ENCODE measurements at regions not wholly inside any gene's neighbourhood (a gene's known extent, or its start where the extent isn't known, plus 50 kb on each side); places are given as distances from the start of the nearest gene placed in this dataset.
"Not testable (repeated sequence)": the region's sequence is repeated elsewhere in the genome, so short reads cannot be mapped to it uniquely, and the experiment has no call there.

DNA sequence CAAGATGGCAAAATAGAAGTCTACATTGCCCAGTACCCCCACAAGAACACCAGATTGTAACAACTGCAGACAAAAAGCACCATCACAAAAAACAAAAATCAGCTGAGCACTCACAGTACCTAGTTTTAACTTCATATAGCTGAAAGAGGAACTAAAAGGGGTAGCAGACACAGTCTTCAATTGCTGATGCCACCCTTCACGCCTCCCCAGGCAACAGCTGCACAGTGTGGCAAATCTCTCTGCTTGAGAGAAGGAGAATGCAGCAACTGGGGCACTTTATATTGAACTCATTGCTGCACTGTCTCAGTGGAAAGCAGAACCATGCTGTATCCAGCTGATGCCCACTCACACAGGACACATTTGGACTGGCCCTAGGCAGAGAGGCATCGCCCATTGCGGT lies 2714.5 kb upstream of the PCDH20 start:
- no peak overlapping the region for H3K4me3 ChIP-seq (ENCODE audit: low read depth, low read length)
- TF ChIP-seq, protein P1, sequence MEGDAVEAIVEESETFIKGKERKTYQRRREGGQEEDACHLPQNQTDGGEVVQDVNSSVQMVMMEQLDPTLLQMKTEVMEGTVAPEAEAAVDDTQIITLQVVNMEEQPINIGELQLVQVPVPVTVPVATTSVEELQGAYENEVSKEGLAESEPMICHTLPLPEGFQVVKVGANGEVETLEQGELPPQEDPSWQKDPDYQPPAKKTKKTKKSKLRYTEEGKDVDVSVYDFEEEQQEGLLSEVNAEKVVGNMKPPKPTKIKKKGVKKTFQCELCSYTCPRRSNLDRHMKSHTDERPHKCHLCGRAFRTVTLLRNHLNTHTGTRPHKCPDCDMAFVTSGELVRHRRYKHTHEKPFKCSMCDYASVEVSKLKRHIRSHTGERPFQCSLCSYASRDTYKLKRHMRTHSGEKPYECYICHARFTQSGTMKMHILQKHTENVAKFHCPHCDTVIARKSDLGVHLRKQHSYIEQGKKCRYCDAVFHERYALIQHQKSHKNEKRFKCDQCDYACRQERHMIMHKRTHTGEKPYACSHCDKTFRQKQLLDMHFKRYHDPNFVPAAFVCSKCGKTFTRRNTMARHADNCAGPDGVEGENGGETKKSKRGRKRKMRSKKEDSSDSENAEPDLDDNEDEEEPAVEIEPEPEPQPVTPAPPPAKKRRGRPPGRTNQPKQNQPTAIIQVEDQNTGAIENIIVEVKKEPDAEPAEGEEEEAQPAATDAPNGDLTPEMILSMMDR (IDR thresholded peaks at IDR 0.05; ENCODE audit: borderline replicate concordance, insufficient read depth, low read depth, low read length), result no peak

DNA sequence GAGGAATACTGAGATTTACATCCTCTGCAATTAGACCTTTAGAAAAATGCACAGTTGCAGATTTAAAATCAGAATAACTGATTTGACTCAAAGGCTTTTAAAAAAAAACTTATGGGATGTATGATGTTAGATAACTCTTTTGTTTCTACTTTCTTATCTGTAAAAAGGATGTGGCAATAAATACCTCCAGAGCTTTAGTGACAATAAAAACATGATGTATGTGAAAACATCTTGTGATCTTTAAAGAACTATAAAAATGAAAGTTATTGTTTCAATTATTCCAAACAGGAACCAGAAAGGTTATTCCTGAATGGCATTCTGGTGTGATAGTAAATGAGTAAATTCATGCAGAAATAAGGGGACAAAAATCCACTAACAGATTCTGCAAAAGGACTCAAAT lies 2712.2 kb upstream of the PCDH20 start:
- H3K4me3 ChIP-seq (ENCODE audit: low read depth, low read length), result no peak overlapping the region
- TF ChIP-seq, protein P1 (IDR thresholded peaks at IDR 0.05; ENCODE audit: borderline replicate concordance, insufficient read depth, low read depth, low read length), result no peak

DNA sequence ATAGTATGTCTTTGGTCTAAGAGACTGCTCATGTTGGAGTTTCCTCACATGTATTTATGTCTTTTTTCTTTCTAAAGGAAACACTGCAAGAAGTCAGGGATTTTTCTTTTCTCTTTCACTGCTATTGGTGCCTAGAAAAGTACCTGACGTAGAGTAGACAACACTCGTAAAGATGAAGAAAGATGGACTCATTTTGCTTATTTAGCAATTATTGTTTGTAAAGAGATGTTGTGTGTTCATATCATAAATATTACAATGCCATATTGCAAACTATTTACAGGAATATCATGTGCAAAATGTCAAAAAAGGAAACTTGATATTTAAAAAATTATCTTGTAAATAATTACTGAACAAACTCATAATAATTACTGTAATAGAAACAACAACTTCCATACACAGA lies 2711.5 kb upstream of the PCDH20 start:
- TF ChIP-seq, protein P1 (IDR thresholded peaks at IDR 0.05; ENCODE audit: borderline replicate concordance, insufficient read depth, low read depth, low read length), result no peak

DNA sequence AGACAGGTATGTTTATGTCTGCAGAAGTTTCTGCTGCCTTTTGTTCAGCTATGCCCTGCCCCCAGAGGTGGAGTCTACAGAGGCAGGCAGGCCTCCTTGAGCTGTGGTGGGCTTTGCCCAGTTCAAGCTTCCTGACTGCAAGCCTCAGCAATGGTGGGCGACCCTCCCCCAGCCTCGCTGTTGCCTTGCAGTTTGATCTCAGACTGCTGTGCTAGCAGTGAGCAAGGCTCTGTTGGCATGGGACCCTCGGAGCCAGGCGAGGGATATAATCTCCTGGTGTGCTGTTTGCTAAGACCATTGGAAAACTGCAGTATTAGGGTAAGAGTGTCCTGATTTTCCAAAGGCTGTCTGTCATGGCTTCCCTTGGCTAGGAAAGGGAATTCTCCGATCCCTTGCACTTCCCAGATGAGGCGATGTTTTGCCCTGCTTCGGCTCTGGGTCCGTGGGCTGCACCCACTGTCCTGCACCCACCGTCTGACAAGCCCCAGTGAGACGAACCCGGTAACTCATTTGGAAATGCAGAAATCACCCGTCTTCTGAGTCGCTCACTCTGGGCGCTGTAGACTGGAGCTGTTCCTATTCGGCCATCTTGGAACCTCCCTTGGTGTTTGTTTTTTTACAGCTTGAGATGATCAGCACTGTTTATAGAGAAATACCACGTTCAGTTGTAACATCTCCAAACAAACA lies 2705.5 kb upstream of the PCDH20 start:
- not testable (repeated sequence) for H3K4me3 ChIP-seq (ENCODE audit: low read depth, low read length)

More for the DNA sequence above, 2711.5 kb upstream of the PCDH20 start:
- H3K4me3 ChIP-seq (ENCODE audit: low read depth, low read length), result no peak overlapping the region

DNA sequence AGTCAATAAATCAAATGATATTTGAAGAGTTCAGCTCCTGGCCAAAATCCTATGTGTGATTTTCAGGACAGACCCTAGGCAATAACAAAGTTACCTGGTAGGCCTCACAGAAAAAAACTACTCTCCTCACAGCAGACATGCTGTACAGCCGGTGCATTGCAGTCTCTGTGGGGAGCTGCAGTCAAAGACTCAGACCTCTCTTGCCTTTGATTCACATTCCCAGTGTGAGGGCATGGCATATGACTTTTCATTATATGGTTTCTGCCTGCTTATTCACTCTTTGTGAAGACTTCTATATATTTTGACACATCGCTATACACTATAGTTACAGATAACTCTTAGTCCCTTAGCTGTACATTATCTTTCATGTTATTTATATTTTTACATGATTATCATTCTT lies 2684.3 kb upstream of the PCDH20 start:
- no peak overlapping the region for H3K4me3 ChIP-seq (ENCODE audit: low read depth, low read length)
- TF ChIP-seq, protein P1 (IDR thresholded peaks at IDR 0.05; ENCODE audit: borderline replicate concordance, insufficient read depth, low read depth, low read length), result no peak

DNA sequence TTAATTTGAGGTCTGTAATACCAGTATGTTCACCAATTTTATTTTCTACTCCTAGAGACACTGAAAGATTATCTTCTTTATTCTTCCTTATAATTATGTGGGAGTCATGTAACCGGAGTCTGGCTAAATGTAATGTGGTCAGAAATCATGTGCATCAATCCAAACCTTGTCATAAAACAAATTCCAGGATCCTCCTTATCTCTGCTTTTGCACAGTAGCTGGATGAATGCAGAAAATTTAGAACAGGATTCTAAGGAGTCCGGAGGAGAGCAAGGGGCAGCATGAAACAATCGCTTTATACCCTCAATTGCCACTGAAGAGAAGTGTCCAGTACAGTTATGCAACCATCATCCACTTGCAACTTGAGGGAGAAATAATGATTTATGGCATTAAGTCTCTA lies 2674.7 kb upstream of the PCDH20 start:
- TF ChIP-seq, protein P1 (IDR thresholded peaks at IDR 0.05; ENCODE audit: borderline replicate concordance, insufficient read depth, low read depth, low read length), result no peak
- H3K4me3 ChIP-seq (ENCODE audit: low read depth, low read length), result no peak overlapping the region

DNA sequence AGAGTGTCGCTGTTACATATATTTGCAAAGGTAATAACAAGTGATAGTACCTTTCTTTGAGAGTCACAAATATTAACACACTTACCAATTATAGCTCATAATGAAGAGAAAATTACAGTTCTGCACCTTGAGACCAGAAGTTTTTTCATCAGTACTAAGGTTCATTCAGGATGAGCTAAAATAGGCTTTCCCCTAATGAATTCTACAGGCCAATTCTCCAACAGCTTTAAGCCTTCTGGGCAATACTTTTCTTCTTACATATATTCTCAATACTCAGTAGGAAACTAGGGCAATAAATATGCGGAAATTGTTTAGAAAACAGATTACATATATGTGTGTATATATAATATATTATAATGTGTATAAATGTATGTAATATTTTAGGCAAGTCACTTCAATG lies 2672.8 kb upstream of the PCDH20 start:
- TF ChIP-seq, protein P1 (IDR thresholded peaks at IDR 0.05; ENCODE audit: borderline replicate concordance, insufficient read depth, low read depth, low read length), result no peak
- no peak overlapping the region for H3K4me3 ChIP-seq (ENCODE audit: low read depth, low read length)
